Activated T-cell treated with anti-CD3 and anti-CD28 coated beads for 1 hour (primary cell): ENCODE measurements at regions not wholly inside any gene's neighbourhood (a gene's known extent, or its start where the extent isn't known, plus 50 kb on each side); places are given as distances from the start of the nearest gene placed in this dataset.
A peak's percentile ranks its signal among the peaks of the same experiment; 100 is the strongest.
"Not testable (repeated sequence)": the region's sequence is repeated elsewhere in the genome, so short reads cannot be mapped to it uniquely, and the experiment has no call there.

Experiments
- DNase-seq: peaks from one replicate; pipeline ENCODE4 v3.0.0-alpha.2; 2020; ENCODE audit warnings: low read depth

DNA sequence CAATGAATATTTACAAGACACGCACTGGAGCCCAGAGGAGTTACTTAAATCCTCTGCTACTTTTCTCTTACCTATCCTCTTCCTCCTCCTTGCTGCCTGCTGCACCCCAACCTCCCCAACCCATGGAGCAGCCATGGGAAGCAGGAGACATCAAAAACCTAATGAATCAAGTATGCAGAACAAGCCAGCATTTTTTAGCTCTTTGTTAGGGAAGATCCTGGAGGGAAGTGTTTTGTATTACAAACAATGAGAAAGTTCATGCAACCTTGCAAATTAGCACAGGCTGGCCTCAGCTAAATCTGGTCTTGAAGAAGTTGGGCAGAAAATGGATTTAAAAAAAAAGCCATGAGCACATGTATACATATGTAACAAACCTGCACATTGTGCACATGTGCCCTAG, 498.8 kb downstream of the KIF4B start:
- DNase-seq: no peak

DNA sequence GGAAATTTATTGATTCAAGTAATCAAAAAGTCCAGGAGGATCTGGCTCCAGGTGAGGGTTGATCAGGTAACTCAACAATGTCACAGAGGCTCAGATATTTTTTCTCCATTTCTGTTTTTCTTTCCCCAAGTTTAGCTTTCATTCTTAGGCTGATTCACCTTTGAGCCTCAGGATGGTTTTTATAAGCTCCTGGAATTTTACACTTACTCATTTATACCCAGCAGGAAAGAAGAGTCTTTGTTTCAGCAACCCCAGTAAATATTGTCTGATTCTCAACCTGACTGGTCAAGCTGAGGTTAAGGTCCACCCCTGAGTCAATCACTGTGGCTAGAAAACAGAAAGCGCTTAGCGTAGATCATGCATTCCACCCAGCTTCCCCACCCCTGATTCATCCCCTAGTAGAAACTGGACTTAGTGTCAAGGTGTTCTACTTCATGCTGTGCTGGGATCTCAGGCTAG, 500.6 kb downstream of the KIF4B start:
- no peak for DNase-seq

DNA sequence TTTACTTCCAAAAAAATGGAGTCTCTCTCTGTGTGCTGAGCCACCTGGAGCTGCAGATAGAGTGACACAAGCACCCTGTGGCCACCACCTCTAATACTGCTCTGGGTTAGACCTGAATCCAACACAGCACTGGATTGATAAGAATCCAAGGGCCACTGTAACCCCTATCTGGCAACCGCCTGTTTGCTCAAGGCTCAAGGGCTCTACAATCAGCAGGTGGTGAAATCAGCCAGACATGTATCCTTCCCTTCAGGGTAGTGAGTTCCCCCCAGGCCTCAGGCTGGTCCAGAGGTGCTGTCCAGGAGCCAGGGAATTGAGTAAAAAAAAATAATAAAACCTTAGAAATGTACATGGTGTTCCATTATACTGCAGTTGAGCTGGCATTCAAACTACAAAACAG, 509.0 kb downstream of the KIF4B start:
- DNase-seq: no peak

DNA sequence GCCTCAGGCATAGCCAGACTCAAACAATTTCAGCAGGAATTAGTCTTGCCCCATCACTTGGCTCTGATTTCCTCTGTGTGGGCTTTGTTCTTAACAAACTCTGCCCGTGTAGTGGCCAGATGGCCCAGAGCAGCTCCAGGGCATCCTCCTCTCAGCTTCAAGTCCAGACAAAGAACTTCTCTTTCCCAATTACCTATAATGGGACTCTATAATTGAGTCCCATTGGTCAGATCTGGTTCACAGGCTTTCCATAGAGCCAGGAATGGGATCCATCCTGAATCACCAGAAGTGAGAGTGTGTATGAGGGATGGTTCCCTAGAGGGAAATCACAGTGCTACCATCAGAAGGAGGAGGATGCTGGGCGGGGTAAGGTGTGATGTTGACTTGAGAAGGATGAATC, 515.8 kb downstream of the KIF4B start:
- DNase-seq: no peak

DNA sequence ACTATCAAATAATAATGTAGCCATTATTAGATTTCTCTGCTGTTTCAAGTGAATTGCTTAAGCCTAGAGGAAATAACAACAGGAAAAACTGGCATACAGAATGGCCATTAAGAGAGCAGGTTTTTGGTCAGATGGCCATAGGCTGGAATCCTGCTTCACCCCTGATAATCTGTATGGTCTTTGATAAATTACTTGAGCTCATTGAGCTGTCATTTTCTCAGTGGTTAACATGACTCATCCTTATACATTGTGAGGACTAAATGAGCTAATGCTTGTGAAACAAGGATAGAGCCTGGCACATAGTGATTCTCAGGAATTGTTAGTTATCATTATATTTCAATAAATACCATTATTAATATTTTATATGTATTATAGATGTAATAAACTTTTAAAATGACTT, 516.5 kb downstream of the KIF4B start:
- no peak for DNase-seq

DNA sequence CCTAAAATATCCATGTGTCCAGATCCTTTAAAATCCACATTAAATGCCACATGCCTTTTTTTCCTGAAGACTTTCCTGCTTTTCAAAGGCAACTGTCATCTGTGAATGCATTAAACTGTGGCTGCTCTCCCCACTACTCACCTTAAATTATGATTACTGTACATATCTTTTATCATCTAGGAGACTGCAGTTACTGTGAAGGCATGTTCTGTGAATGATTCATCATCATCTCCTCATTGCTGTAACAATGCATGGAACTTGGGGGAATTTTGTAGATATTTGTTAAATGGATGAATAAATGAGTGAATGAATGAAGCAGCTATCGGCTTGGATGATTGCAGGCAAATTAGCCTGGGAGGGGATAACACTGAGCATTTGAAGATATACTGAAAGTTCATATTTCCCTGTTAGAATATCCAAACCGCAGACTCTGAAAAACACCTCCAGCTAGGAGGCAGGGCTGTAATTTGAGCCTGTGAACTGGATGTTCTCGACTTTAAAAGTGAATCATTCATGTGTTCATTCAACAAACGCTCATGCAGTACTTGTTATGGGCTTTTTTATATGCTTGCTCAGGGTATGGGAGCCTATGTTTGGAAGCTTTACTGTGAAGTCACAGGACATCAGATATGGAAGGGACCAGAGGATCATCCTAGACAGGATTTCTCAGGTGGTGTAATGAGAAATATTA, 519.2 kb downstream of the KIF4B start:
- no peak for DNase-seq

DNA sequence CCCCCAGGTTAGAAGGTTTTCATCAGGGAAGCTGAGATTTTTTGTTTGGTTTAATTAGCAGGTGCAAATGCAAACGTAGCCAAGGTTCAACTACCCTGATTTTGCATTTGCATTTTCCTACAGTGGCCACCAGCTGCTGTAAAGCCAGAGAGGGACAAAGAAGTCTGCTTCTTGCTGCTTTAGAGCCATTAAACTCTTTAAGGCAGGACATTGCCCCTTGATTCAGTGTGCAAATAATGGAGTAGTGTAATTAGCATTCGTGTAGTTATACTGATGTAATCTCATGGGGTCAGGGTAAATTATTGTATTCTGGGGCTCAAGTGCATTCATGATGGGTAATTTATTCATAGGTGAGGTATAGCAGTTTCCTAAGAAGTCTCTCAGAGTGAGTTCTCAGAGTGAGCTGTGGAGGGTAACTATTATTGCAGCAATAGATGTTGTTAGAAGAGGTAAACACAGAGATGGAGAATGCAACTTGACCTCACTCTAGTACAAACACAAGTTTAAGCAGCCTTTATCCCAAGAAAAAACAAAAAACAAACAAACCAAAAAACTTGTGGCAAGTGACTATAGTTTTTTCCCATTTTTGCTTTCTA, 526.5 kb downstream of the KIF4B start:
- DNase-seq: no peak

DNA sequence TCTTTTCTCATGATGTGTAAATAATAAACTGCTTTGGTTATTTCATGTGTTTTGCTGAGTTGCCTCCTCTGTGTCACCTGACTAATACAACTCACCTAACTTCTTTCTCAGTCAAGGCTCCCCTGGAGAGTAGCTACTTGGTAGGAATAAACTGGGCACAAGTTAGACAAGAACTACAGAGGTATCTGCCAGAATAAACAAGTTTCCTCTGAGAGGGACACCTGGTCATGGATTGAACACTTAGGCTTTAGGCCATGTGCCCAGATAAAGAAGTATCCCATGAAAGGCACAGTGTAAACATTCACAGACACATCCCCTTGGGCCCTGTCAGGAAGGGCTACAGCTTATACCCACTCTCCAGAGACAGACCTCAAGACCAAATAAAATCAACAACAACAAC, 532.5 kb downstream of the KIF4B start:
- no peak for DNase-seq

DNA sequence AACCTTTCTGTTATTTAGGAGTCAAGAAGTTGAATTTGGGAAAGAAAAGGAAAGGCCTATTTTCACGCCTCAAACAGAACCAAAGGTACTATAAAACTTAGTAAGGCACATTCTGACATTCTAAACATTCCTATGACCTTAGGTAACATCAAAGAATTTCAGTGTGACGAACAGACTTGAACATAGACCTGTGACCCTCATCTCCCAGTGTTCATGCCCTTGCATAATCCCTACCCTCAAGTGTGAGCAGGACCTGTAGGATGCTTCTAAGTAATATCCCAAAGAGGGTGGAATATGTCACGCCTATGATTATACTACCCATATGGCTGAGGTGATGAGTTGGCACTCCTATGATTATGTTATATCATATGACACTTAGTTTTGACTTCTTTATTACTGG, 540.9 kb downstream of the KIF4B start:
- no peak for DNase-seq

DNA sequence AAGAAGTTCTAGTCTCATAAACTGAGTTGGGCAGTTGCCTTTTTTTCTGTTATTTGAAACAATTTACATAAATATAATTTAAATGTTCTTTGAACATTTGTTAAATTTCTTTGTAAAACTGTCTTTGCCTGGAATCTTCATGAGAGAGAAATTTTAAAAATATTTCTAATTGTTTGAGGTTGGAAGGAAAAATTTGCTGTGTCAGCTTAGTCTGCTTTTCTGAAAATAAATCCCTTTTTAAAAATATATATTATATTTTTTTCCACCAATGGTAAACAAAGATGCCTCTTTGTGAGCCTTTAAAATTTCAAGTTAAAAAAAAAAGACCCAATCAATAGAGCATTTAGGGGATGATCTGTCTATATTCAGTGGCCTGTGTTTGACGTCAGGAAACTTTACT, 542.7 kb downstream of the KIF4B start:
- DNase-seq: no peak

DNA sequence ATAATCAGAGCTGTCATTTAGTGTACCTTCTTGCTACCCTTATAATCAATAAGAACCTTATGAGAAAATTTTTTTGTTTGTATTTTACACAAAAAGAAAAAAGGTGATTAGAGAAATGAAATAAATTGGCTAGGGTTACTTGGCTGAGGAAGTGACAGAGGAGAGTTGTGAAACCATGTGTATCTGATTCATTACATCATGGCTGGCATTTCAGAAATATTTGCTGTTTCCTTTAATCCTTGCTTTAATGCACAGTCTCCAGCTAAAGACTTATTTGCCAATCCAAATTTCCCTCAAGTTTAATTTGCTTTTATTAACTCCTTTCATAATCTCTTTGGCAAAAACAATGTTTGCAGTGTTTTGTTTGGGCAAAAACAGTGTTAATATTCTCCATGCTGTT, 543.1 kb downstream of the KIF4B start:
- no peak for DNase-seq

DNA sequence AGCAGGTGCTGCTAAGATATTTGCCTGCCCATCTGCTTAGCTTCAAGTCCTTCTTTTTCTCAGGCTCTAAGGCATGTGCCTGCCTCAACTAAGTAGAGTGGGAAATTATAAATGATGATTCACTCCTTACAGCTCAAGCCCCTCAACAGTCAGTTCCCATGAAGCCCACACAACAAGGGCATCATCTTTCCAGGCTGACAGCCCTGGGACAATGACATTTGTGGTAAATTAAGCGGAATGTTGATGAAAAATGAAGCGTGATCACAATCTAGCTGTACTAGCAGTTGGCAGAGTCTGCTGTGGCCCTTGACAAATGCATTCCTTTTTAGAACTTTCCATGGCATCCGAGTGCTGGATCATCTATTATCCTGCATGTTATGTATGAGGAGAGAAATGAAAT, 548.6 kb downstream of the KIF4B start:
- no peak for DNase-seq

DNA sequence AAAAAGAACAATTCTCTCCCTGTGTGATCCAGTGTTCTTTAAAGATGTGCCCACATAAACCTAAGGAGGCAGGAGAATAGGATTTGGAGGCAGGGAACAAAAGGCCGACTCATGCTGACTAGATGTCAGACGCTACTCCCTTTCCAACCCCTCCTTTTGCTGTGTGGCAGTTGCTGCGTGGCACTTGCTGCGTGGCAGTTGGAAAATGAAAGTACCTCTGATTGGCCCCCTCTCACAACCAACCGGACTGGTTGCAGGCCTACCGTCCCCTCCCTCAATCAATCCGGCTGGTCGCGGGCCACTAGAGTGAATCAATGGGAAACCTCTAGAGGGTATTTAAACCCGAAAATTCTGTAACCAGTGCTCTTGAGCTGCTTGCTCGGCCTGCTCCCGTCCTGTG, 551.0 kb downstream of the KIF4B start:
- no peak for DNase-seq

DNA sequence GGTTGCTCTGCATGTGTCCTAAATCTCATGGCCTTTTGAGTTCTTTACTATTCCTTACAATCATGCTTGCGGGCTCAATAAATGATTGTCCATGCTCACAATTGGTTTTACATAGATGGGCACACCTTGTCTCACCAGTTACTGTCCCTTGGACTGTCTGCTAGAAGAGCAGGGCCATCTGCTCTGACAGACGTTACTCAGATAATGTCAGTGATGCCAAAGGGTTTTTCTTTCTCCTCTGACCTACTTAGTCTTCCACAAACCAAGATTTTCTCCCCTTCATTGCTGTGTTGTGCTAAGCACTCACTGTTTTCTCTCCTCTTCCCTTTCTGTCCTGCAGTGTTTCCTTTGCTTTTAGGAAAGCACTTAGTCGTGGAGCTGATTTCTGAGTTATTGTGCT, 562.3 kb downstream of the KIF4B start:
- DNase-seq: no peak

DNA sequence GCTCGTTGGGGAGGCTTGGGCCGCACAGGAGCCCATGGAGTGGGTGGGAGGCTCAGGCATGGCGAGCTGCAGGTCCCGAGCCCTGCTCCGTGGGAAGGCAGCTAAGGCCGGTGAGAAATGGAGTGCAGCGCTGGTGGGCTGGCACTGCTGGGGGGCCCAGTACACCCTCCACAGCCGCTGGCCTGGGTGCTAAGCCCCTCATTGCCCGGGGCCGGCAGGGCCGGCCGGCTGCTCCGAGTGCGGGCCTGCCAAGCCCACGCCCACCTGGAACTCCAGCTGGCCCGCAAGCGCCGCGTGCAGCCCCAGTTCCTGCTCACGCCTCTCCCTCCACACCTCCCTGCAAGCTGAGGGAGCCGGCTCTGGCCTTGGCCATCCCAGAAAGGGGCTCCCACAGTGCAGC, 573.3 kb downstream of the KIF4B start:
- not testable (repeated sequence) for DNase-seq

DNA sequence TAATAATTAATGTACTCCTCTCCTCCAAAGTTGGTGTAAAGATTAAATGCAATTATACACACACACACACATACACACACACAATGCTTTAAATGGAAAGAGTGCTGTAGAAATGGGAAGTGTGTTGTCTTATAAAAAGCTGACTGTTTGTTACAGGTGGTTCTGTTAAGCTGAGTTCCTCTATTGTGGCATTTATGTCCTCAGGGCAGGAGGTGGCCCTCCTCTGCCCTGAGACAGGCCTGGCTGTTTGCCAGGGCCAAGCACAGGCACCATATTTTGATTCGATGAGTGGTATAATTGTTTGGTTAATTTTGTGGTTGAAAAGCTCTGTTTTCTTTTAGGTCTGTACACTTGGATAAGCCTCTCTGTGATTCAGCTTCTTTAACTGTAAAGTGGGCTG, 573.9 kb downstream of the KIF4B start:
- DNase-seq: no peak

DNA sequence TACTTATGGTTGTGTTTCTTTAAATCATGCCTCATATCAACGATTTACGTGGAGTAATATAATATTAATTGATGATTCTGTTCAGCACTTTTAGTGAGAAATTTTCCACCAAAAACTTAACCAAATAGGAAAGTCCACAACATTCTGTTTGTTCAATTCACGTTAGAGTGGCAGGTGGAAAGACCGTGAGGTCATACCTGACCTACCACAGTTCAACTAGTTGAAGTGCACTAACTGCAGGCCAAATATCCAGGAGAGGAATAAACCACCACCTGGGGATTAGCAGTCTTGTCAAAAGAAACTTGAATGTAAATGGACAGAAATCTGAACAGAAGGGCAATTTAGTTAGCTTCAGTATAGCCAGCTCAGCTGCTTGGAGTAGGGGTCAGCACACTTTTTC, 577.7 kb downstream of the KIF4B start:
- no peak for DNase-seq

DNA sequence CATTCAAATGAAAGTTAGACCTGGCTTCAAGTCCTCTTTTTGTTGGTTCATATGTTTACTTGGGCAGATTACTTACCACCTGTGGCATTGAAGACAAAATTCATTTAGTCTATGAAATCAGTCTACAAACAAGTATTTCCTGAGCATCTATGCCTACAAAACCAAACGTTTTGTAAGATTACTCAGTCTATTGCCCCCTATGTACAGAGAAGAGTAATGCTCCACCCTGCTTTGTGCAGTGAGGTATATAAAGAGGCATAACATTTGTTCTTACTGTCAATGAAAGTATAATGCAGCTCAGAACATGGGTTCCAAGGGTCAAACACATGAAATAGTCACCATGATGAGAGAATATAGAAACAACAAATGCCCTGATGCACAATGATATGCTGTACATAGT, 580.7 kb downstream of the KIF4B start:
- no peak for DNase-seq

DNA sequence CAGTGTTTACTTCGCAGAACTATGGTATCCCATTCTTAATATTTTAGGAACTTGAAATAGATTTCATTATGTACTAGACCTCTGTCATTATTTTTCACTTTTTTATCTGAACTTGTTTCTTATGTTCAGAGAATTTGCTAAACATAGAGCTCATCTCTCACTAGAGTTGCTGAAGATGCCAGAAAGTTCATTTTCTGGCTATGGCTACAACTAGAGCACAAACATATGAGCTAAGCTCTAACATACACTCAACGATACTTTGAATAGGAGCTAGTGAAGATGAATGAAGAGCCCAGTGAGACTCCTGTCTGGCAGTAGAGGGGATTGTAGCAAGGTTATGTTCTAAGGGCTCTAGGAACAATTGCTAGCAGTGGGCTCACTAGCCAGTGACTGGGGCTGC, 582.2 kb downstream of the KIF4B start:
- DNase-seq: no peak

DNA sequence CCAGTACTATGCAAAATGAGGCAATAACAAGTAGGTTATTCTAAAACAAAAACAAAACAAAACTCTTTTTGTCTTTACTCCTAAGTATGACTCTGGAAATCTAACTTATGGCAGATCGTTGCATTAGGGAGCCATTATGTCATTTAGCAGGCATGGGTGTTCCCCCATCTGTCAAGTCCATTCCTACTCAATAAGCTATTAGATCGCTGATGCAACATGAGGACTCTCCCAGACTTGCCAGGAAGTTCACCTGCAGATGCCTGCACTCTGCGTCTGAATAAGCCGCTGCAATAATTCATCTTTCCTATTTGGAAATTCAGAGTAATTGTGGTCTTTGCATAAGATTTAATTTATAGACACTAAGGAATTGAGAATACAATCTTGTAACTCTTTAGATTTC, 585.0 kb downstream of the KIF4B start:
- DNase-seq: no peak

DNA sequence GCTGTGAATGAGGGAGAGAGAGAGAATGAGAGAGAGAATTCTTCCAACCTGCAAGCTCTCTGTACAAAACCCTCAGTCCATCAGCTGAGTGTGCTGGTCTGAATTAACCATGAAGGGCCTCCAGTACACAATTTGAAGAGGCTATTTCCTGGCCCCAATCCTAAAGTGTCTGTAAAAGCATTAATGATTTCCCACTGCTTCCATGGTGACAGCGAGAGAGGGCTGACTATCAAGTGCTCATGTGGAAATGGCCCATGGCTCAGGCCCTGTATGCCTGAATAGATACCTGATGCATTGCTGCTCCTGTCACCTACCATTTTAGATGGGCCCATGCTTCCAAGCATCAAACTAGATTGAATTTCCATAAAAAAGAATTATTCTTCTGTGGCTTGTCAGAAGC, 592.4 kb downstream of the KIF4B start:
- no peak for DNase-seq

DNA sequence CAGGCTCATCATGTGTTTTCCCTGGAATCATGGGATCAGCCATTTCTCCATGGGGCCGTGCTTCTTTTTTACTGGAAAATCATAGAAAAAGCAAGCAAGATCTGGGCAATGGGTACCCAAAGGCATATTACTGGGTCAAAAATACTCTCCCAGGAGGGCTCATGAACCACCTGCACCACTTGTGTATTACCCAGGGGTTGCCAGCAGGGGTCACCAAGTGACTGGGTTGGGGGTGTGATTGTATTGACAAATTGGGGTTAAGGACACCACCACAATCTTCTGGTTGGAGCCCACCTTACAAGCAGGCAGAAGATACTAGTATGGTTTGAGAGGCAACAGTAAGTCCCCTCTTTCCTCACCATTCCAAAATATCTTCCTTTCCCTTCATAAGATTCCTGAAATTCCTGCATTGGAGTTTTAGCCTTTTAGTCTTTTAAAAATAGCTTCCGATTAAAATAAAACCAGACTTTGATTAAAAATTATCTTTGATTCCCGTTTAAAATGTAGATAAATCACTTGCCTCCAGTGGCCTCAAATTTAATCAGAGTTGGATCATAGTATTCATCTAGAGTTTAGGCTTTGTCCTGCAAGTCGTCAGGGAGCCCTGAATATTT, 603.3 kb downstream of the KIF4B start:
- DNase-seq: peak; percentile 7

DNA sequence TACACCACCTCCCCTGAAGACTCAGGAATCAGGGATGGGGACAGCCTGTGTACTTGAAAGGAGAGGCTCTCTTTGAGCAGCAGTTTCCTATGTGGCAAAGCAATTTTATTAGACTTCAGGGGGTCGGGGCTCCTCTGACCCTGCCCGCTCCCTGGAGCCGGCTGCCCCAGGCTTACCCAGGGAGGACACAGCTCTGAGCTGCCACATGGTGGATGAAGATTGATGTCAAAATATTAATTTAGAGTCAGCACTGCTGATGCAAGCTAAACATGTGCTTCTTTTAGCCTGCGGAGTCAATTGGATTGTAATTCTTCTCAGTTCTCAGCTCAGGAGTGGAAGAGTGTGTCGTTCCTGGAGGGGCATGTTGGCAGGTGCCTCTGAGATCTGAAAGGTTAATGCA, 606.1 kb downstream of the KIF4B start:
- DNase-seq: no peak
